GM23338 (cell line): ENCODE measurements at regions not wholly inside any gene's neighbourhood (a gene's known extent, or its start where the extent isn't known, plus 50 kb on each side); places are given as distances from the start of the nearest gene placed in this dataset.

Experiments
- CREB1 ChIP-seq: fragments of 250-450 bp; sonication (Bioruptor Pico); IDR thresholded peaks from 2 replicates; pipeline ENCODE4 v1.5.0; 2020; ENCODE audit warnings: low read depth, mild to moderate bottlenecking, moderate library complexity
- POLR2AphosphoS5 ChIP-seq: IDR thresholded peaks from 2 replicates; pipeline ENCODE4 v1.6.1; 2016; ENCODE audit warnings: antibody characterized with exemption, low read depth
- TF ChIP-seq, protein P1 (sequence below), 2 experiments: fragments of 200-600 bp in 1 of 2; sonication (generic) in 1 of 2; conservative IDR thresholded peaks; 2 replicates each; pipeline versions ENCODE4 v1.5.1 to v1.6.1; 2016 to 2017; ENCODE audit warnings: antibody characterized with exemption in 2 of 2, low read depth in 2 of 2, mild to moderate bottlenecking in 2 of 2, moderate library complexity in 1 of 2

DNA sequence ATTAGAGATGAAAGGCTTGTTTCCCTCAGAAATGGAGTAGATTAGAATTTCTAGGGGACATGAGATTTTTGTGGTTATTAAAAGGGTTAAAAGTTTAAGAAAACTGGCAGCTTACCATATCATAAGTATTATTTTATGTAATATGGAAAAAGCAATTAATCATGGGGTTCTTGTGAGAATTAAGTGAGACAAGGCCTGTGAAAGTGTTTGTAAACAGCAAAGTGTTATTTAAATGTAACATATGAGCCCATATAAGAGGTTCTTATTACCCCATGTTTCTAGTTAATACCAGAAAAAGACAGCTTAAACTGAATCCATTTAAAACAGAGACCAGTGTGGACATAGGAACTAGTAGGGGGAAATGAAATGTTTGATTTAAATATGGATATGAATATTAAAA is 241.1 kb upstream of the PIK3R1 start:
- no peak for TF ChIP-seq CREB1 (CRISPR knock-in tag)
- TF ChIP-seq POLR2AphosphoS5: no peak
- TF ChIP-seq, protein P1, sequence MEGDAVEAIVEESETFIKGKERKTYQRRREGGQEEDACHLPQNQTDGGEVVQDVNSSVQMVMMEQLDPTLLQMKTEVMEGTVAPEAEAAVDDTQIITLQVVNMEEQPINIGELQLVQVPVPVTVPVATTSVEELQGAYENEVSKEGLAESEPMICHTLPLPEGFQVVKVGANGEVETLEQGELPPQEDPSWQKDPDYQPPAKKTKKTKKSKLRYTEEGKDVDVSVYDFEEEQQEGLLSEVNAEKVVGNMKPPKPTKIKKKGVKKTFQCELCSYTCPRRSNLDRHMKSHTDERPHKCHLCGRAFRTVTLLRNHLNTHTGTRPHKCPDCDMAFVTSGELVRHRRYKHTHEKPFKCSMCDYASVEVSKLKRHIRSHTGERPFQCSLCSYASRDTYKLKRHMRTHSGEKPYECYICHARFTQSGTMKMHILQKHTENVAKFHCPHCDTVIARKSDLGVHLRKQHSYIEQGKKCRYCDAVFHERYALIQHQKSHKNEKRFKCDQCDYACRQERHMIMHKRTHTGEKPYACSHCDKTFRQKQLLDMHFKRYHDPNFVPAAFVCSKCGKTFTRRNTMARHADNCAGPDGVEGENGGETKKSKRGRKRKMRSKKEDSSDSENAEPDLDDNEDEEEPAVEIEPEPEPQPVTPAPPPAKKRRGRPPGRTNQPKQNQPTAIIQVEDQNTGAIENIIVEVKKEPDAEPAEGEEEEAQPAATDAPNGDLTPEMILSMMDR (conservative IDR thresholded peaks at IDR 0.05; ENCODE audit: low read depth in 2 of 2): no peak
